ENCODE measurements at regions not wholly inside any gene's neighbourhood (a gene's known extent, or its start where the extent isn't known, plus 50 kb on each side); places are given as distances from the start of the nearest gene placed in this dataset.

DNA sequence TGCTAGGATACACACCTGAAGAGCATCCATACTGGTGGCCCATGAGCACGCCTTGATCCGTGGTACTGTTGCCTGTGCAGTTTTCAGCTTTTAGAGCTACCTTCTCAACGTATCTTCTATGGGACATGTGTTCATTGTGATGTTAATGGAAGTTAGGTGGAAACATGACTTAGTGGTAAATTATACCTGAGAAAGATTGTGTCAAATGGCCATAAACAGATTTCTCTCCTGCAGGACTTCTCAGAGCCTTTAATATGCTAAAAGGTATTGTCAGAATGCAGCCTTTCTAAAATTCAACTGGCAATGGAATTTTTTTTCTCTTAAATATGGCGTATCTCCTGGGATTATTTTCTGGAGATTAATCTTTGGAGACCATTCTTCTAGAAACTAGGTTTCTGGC lies 148.5 kb downstream of the CDC5L start:
- TF ChIP-seq MYC (IDR thresholded peaks at IDR 0.05; ENCODE audit: low read depth, low read length) (no peak), POLR2A (IDR thresholded peaks at IDR 0.05; ENCODE audit: extremely low read depth, insufficient read length) (no peak)
- TF ChIP-seq, protein P1, sequence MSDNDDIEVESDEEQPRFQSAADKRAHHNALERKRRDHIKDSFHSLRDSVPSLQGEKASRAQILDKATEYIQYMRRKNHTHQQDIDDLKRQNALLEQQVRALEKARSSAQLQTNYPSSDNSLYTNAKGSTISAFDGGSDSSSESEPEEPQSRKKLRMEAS (IDR thresholded peaks at IDR 0.05; ENCODE audit: low read depth, low read length) = no peak
- TF ChIP-seq, protein P2, sequence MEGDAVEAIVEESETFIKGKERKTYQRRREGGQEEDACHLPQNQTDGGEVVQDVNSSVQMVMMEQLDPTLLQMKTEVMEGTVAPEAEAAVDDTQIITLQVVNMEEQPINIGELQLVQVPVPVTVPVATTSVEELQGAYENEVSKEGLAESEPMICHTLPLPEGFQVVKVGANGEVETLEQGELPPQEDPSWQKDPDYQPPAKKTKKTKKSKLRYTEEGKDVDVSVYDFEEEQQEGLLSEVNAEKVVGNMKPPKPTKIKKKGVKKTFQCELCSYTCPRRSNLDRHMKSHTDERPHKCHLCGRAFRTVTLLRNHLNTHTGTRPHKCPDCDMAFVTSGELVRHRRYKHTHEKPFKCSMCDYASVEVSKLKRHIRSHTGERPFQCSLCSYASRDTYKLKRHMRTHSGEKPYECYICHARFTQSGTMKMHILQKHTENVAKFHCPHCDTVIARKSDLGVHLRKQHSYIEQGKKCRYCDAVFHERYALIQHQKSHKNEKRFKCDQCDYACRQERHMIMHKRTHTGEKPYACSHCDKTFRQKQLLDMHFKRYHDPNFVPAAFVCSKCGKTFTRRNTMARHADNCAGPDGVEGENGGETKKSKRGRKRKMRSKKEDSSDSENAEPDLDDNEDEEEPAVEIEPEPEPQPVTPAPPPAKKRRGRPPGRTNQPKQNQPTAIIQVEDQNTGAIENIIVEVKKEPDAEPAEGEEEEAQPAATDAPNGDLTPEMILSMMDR (IDR thresholded peaks at IDR 0.05; ENCODE audit: low read depth, low read length) = no peak
- no peak for DNase-seq (ENCODE audit: low read depth)
- H3K4me3 ChIP-seq (ENCODE audit: low read depth, low read length) = no peak overlapping the region

DNA sequence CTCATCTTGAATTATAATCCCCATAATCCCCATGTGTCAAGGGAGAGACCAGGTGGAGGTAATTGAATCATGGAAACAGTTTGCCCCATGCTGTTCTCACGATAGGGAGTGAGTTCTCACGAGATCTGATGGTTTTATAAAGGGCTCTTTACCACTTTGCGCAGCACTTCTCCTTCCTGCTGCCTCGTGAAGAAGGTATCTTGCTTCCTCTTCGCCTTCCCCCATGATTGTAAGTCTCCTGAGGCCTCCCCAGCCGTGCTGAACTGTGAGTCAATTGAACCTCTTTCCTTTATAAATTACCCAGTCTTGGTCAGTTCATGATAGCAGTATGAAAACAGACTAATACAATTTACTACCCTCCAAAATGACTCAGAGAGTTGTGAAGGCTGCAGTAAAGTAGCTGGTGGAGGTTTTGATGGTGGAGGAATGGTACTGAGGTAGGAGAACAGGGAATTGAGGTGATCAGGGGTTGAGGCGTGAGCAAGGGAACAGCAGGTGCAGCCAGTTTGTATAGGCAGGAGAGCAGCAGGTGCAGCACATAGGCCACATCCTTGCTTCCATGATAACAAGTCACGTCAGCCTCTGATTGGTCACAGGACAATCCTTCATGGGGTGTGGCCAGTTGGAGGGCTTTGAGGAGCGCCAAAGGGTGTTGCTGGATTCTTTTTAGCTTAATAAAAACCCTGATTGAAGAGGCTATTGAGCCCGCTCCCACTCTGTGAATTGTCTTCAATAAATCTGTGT lies 150.0 kb downstream of the CDC5L start:
- TF ChIP-seq, protein P1 (IDR thresholded peaks at IDR 0.05; ENCODE audit: low read depth, low read length) = no peak
- TF ChIP-seq, protein P2 (IDR thresholded peaks at IDR 0.05; ENCODE audit: low read depth, low read length) = no peak
- TF ChIP-seq MYC (IDR thresholded peaks at IDR 0.05; ENCODE audit: low read depth, low read length) (no peak), POLR2A (IDR thresholded peaks at IDR 0.05; ENCODE audit: extremely low read depth, insufficient read length) (no peak)
- DNase-seq (ENCODE audit: low read depth) = peak; percentile 16
- H3K4me3 ChIP-seq (ENCODE audit: low read depth, low read length) = no peak overlapping the region

DNA sequence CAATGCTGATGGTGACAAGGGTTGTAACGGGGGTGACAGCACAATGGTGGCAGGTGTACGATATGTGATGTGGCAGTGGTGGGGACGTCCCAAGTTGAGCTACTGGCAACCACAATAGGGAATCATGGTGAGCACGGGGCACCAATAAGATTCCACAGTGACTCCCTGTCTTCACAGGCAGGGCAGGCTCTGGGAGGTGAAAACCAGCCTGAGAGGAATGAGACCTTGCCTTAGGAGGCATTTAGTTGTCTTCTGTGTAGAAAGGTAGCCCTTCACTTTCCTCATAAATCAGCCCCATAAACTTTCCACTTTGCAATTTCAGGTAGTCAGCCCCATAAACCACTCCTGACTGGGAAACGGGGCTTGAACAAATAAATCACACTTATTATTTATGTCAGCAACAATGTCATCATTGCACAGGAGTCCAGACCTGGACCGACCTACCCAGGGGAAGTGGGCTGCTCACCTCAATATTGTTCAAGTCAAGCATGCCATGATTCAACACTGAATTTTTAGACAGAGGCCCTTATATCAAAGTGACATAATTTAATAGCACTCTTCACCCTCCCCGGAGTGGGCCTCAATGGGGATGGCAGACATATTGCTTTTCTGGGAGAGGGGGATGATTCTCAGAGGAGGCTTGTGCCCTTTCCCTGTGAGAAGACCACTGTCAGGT lies 150.8 kb downstream of the CDC5L start:
- TF ChIP-seq POLR2A (IDR thresholded peaks at IDR 0.05; ENCODE audit: extremely low read depth, insufficient read length) (no peak), MYC (IDR thresholded peaks at IDR 0.05; ENCODE audit: low read depth, low read length) (no peak)
- TF ChIP-seq, protein P1 (IDR thresholded peaks at IDR 0.05; ENCODE audit: low read depth, low read length) = no peak
- TF ChIP-seq, protein P2 (IDR thresholded peaks at IDR 0.05; ENCODE audit: low read depth, low read length) = no peak
- DNase-seq (ENCODE audit: low read depth) = no peak
- no peak overlapping the region for H3K4me3 ChIP-seq (ENCODE audit: low read depth, low read length)

DNA sequence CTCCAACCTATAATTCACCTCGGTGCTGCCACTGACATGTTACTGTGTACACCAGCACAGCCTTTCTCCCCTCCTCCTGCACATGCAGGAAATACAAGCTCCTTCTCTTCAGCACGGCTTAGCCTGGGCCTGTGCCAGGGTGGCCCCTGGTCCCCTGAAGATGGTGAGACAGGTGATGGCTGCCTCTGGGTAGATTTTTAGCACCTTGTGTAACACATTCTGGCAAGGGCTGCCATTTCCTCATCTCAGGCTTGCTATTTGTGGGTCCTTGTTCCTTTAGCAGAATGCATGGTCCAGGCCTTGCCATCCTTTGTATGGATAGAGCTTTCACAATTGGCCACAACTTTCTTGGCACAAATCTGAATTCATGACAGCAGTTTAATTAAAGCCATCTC lies 151.3 kb downstream of the CDC5L start:
- DNase-seq (ENCODE audit: low read depth) = no peak
- H3K4me3 ChIP-seq (ENCODE audit: low read depth, low read length) = no peak overlapping the region
- TF ChIP-seq, protein P1 (IDR thresholded peaks at IDR 0.05; ENCODE audit: low read depth, low read length) = no peak

DNA sequence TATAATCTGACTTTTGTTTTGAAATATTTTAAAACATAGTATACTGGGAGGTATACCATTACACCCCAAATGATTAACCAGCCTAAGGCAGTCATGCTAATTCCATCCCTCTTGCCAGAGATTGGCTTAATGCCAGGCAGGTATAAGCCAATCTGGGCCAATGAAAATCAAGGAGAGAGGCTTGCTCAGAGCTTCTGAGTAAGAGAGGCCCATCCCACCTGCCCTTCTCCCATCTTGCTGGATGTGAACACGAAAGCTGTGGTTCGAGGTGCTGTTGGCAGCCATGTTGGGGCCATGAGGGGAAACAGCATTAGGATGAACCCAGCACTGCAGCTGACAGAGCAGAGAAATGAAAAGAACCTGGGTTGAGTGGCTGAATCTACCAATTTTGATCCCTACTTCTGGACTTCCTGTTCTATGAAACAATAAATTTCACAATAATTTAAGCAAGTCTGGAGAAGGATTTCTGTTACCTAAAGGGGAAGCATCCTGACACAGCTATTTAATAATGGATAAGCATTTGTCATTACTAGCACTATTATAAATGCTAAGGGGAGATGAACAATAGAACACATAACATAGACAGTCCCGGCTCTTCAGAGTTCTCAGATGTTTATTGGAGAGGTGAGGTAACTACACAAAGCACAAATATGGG lies 152.3 kb downstream of the CDC5L start:
- no peak overlapping the region for H3K4me3 ChIP-seq (ENCODE audit: low read depth, low read length)
- no peak for DNase-seq (ENCODE audit: low read depth)
- TF ChIP-seq, protein P2 (IDR thresholded peaks at IDR 0.05; ENCODE audit: low read depth, low read length) = no peak
- TF ChIP-seq POLR2A (IDR thresholded peaks at IDR 0.05; ENCODE audit: extremely low read depth, insufficient read length) (no peak), MYC (IDR thresholded peaks at IDR 0.05; ENCODE audit: low read depth, low read length) (no peak)
- TF ChIP-seq, protein P1 (IDR thresholded peaks at IDR 0.05; ENCODE audit: low read depth, low read length) = no peak

DNA sequence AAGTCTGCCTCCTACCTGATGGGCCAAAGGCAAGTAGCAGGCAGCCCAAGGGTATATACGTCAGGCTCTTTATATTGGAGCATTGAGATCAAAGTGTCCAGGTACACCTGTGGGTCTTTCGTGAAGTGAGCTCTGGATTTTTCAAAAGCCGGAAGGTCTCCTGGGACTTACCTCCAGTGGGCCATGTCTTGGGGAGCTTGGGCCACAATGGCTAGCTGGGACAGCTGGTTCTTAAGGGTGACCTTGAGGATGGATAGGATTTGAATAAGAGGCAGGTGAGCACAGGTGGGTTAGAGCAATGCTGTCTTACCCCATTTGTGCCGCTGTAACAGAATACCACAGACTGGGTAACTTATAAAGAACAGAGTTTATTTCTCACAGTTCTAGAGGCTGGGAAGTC lies 153.4 kb downstream of the CDC5L start:
- no peak overlapping the region for H3K4me3 ChIP-seq (ENCODE audit: low read depth, low read length)
- TF ChIP-seq, protein P2 (IDR thresholded peaks at IDR 0.05; ENCODE audit: low read depth, low read length) = no peak
- no peak for TF ChIP-seq MYC (IDR thresholded peaks at IDR 0.05; ENCODE audit: low read depth, low read length)
- TF ChIP-seq, protein P1 (IDR thresholded peaks at IDR 0.05; ENCODE audit: low read depth, low read length) = no peak
- no peak for TF ChIP-seq POLR2A (IDR thresholded peaks at IDR 0.05; ENCODE audit: extremely low read depth, insufficient read length)
- DNase-seq (ENCODE audit: low read depth) = no peak
